ENCODE measurements at regions not wholly inside any gene's neighbourhood (a gene's known extent, or its start where the extent isn't known, plus 50 kb on each side); places are given as distances from the start of the nearest gene placed in this dataset.

GRCh38 chr18:22073411-22073810 is 96.0 kb upstream of the GATA6 start:
- no peak for TF ChIP-seq CTCF (CRISPR knock-in tag; IDR thresholded peaks at IDR 0.05)
- TF ChIP-seq CHD2 (IDR thresholded peaks at IDR 0.05; ENCODE audit: low read depth, low read length), result no peak
